ENCODE measurements at regions not wholly inside any gene's neighbourhood (a gene's known extent, or its start where the extent isn't known, plus 50 kb on each side); places are given as distances from the start of the nearest gene placed in this dataset.

GRCh38 chr2:83364264-83364663 is 1094.8 kb downstream of the SUCLG1 start:
- TF ChIP-seq CTCF (IDR thresholded peaks at IDR 0.05) (no peak), ZFX (IDR thresholded peaks at IDR 0.05; ENCODE audit: borderline replicate concordance) (no peak)

Measured in 22Rv1 (cell line).